ENCODE measurements at regions not wholly inside any gene's neighbourhood (a gene's known extent, or its start where the extent isn't known, plus 50 kb on each side); places are given as distances from the start of the nearest gene placed in this dataset.

GRCh38 chr5:82422751-82423181, 144.6 kb upstream of the RPS23 start:
- no peaks in the 10 kb centered on the region for H3K9me3 ChIP-seq (ENCODE audit: control insufficient read depth, insufficient read depth, low read depth, low read length)
- no peaks in the 10 kb centered on the region for H3K36me3 ChIP-seq (ENCODE audit: control insufficient read depth, insufficient read depth, low read length)
- H3K4me1 ChIP-seq (ENCODE audit: control insufficient read depth, insufficient read depth, low read length): no peaks in the 10 kb centered on the region
- no peak overlapping the region for H3K27ac ChIP-seq (ENCODE audit: low read length)
- BruUV-seq (replicated peaks): no TSS peak
- TF ChIP-seq TCF7L2 (IDR thresholded peaks at IDR 0.05; ENCODE audit: low read depth, low read length) (no peak), POLR2AphosphoS5 (IDR thresholded peaks at IDR 0.05; ENCODE audit: low read depth, low read length) (no peak), SIN3A (IDR thresholded peaks at IDR 0.05; ENCODE audit: borderline replicate concordance, insufficient read depth, low read depth, low read length) (no peak), REST (IDR thresholded peaks at IDR 0.05; ENCODE audit: insufficient read depth in 1 of 2, low read depth in 2 of 2, low read length in 1 of 2) (no peak), CTCF (IDR thresholded peaks at IDR 0.05) (no peak)
- no peak overlapping the region for H3K4me3 ChIP-seq (ENCODE audit: low read depth in 2 of 2, low read length in 2 of 2)
- no peak for DNase-seq (ENCODE audit: low read depth, low spot score)
- ATAC-seq: no peak
- intact Hi-C loops (cut with micrococcal nuclease; ENCODE audit: unreplicated experiment): no loop called here
- in situ Hi-C loops (cut with HindIII; ENCODE audit: low pct_unique_long_range_greater_than_20kb, low sequenced_read_pairs): no loop called here
- ChIA-PET POLR2A (no interaction called here), CTCF (no interaction called here)
- no peaks in the 10 kb centered on the region for H3K27me3 ChIP-seq (ENCODE audit: control insufficient read depth, insufficient read depth, low read length)

GRCh38 chr5:82422001-82422740, 144.0 kb upstream of the RPS23 start:
- Histone ChIP-seq H3K27me3 (ENCODE audit: control insufficient read depth, insufficient read depth, low read length) (no peaks in the 10 kb centered on the region), H3K4me1 (ENCODE audit: control insufficient read depth, insufficient read depth, low read length) (no peaks in the 10 kb centered on the region), H3K9me3 (ENCODE audit: control insufficient read depth, insufficient read depth, low read depth, low read length) (no peaks in the 10 kb centered on the region), H3K4me3 (ENCODE audit: low read depth in 2 of 2, low read length in 2 of 2) (no peak overlapping the region), H3K27ac (ENCODE audit: low read length) (no peak overlapping the region), H3K36me3 (ENCODE audit: control insufficient read depth, insufficient read depth, low read length) (no peaks in the 10 kb centered on the region)
- intact Hi-C loops (cut with micrococcal nuclease; ENCODE audit: unreplicated experiment) (no loop called here), in situ Hi-C loops (cut with HindIII; ENCODE audit: low pct_unique_long_range_greater_than_20kb, low sequenced_read_pairs) (no loop called here)
- CTCF ChIA-PET: no interaction called here
- BruUV-seq (replicated peaks): no TSS peak
- no peak for TF ChIP-seq SIN3A (IDR thresholded peaks at IDR 0.05; ENCODE audit: borderline replicate concordance, insufficient read depth, low read depth, low read length)
- no peak for TF ChIP-seq REST (IDR thresholded peaks at IDR 0.05; ENCODE audit: insufficient read depth in 1 of 2, low read depth in 2 of 2, low read length in 1 of 2)
- TF ChIP-seq POLR2AphosphoS5 (IDR thresholded peaks at IDR 0.05; ENCODE audit: low read depth, low read length): no peak
- no peak for TF ChIP-seq CTCF (IDR thresholded peaks at IDR 0.05)
- no peak for TF ChIP-seq TCF7L2 (IDR thresholded peaks at IDR 0.05; ENCODE audit: low read depth, low read length)
- ATAC-seq: no peak
- POLR2A ChIA-PET: interaction anchor here (0.7 kb wide), 1 partner anchor 57 kb away, joined by 3 read pairs; no protein-coding TSS in a partner anchor
- DNase-seq (ENCODE audit: low read depth, low spot score): no peak
